OCI-LY7 (cell line): ENCODE measurements at regions not wholly inside any gene's neighbourhood (a gene's known extent, or its start where the extent isn't known, plus 50 kb on each side); places are given as distances from the start of the nearest gene placed in this dataset.

Experiments used
- BruUV-seq: library from RNA; stranded (reverse); fragments of 400-500 nt; replicated peaks from 2 replicates; lab custom pipeline; 2021; lab: Mats Ljungman, UMichigan
- CTCF ChIA-PET: fragments of 300-600 bp; sonication (Branson Sonifier 250); formaldehyde crosslinking; loops from one replicate; lab custom pipeline; 2022; ENCODE audit warnings: antibody characterized with exemption; ENCODE audit not compliant: unreplicated experiment; lab: Charles Lee
- POLR2A ChIA-PET: fragments of 300-600 bp; sonication (Branson Sonifier 250); formaldehyde crosslinking; loops from one replicate; lab custom pipeline; 2022; ENCODE audit warnings: antibody characterized with exemption; lab: Charles Lee
- DNase-seq: peaks from one replicate; pipeline ENCODE4 v3.0.0-alpha.2; 2015; ENCODE audit warnings: low spot score
- H2AFZ ChIP-seq: fragments of 200-600 bp; sonication (generic), shearing (Covaris generic); 2 replicates; pipeline ENCODE4 v1.6.1; 2014; ENCODE audit warnings: mild to moderate bottlenecking, antibody characterized with exemption, low read length, moderate library complexity
- H3K27ac ChIP-seq: fragments of 200-600 bp; sonication (generic); 2 replicates; pipeline ENCODE4 v1.5.1; 2014; ENCODE audit warnings: mixed run types, low read depth, mild to moderate bottlenecking, moderate library complexity, low read length, inconsistent platforms; ENCODE audit not compliant: poor library complexity, severe bottlenecking
- H3K36me3 ChIP-seq: fragments of 200-600 bp; sonication (generic); 2 replicates; pipeline ENCODE4 v1.6.1; 2014; ENCODE audit warnings: mild to moderate bottlenecking, antibody characterized with exemption, low read length, moderate library complexity, mixed read lengths; ENCODE audit not compliant: insufficient read depth
- H3K4me1 ChIP-seq: fragments of 200-600 bp; sonication (generic); 2 replicates; pipeline ENCODE4 v1.5.1; 2014; ENCODE audit warnings: mild to moderate bottlenecking, low read length; ENCODE audit not compliant: insufficient read depth, poor library complexity, severe bottlenecking
- H3K4me2 ChIP-seq: fragments of 200-600 bp; sonication (generic); 2 replicates; pipeline ENCODE4 v1.6.1; 2014; ENCODE audit warnings: mild to moderate bottlenecking, low read length
- H3K4me3 ChIP-seq: fragments of 200-600 bp; sonication (generic); 2 replicates; pipeline ENCODE4 v1.5.1; 2014; ENCODE audit warnings: mild to moderate bottlenecking, low read depth, low read length; ENCODE audit not compliant: poor library complexity, severe bottlenecking
- H3K79me2 ChIP-seq: fragments of 200-600 bp; sonication (generic); 2 replicates; pipeline ENCODE4 v1.6.1; 2016; ENCODE audit warnings: low read depth, mild to moderate bottlenecking, low read length, moderate library complexity, mixed read lengths; ENCODE audit not compliant: insufficient read depth
- H3K9me2 ChIP-seq: fragments of 200-600 bp; sonication (generic); 2 replicates; pipeline ENCODE4 v1.6.1; 2016; ENCODE audit warnings: mild to moderate bottlenecking, low read length, mixed read lengths; ENCODE audit not compliant: insufficient read depth
- H3K9me3 ChIP-seq: fragments of 200-600 bp; sonication (generic); 2 replicates; pipeline ENCODE4 v1.6.1; 2014; ENCODE audit warnings: mild to moderate bottlenecking, mixed run types, low read length, mixed read lengths
- H4K20me1 ChIP-seq: fragments of 200-600 bp; sonication (generic); 2 replicates; pipeline ENCODE4 v1.6.1; 2014; ENCODE audit warnings: mild to moderate bottlenecking, antibody characterized with exemption, low read length, moderate library complexity, mixed read lengths; ENCODE audit not compliant: insufficient read depth
- EZH2phosphoT487 ChIP-seq: fragments of 200-600 bp; sonication (generic); IDR thresholded peaks from 2 replicates; pipeline ENCODE4 v1.6.1; 2018; ENCODE audit warnings: low read depth, borderline replicate concordance, mild to moderate bottlenecking, mixed run types, antibody characterized with exemption, low read length, moderate library complexity, mixed read lengths
- intact Hi-C: fragments of 100-400 bp; cut with micrococcal nuclease; formaldehyde crosslinking; loops from one replicate; pipeline ENCODE4 v1.10.0; 2022; ENCODE audit not compliant: unreplicated experiment
- TF ChIP-seq, protein P1 (sequence below): fragments of 200-600 bp; sonication (generic); conservative IDR thresholded peaks from 2 replicates; pipeline ENCODE4 v1.5.1; 2014; ENCODE audit warnings: mild to moderate bottlenecking, antibody characterized with exemption, low read length, moderate library complexity, mixed read lengths

DNA sequence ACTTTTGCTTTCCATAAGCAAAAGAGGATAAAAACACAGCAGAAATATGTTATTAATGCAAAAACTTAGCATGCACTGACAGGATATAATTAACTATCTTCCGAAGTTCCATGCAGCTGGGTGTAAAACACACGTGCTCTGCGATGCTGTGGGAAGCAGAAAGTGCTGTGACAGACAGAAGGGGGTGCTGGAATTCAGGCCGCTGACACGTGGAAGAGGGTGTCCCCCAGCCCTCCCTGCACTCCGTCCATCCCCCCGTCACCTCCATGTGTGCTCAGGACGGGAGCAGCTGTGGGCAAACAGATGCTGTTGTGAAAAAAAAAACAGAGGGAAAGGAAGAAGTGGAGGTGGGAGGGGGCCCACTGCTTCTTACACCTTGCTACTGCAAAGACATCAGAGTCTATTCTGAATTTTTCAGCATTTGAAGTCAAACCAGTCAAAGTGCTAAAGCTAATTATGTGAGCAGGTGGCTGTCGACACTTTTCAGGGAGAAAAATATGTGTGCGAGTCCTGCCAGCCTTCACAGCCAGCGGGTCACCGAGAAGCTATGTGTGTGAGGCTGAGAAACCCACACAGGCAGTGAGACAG is 175.9 kb upstream of the AFDN start:
- TF ChIP-seq, protein P1, sequence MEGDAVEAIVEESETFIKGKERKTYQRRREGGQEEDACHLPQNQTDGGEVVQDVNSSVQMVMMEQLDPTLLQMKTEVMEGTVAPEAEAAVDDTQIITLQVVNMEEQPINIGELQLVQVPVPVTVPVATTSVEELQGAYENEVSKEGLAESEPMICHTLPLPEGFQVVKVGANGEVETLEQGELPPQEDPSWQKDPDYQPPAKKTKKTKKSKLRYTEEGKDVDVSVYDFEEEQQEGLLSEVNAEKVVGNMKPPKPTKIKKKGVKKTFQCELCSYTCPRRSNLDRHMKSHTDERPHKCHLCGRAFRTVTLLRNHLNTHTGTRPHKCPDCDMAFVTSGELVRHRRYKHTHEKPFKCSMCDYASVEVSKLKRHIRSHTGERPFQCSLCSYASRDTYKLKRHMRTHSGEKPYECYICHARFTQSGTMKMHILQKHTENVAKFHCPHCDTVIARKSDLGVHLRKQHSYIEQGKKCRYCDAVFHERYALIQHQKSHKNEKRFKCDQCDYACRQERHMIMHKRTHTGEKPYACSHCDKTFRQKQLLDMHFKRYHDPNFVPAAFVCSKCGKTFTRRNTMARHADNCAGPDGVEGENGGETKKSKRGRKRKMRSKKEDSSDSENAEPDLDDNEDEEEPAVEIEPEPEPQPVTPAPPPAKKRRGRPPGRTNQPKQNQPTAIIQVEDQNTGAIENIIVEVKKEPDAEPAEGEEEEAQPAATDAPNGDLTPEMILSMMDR, result no peak
- no peak for TF ChIP-seq EZH2phosphoT487
- Histone ChIP-seq H3K9me2 (no peaks in the 10 kb centered on the region), H4K20me1 (no peaks in the 10 kb centered on the region), H2AFZ (no peak overlapping the region), H3K4me1 (no peaks in the 10 kb centered on the region), H3K4me2 (no peak overlapping the region), H3K36me3 (no peaks in the 10 kb centered on the region), H3K4me3 (no peak overlapping the region), H3K9me3 (peaks cover 7% of the 10 kb centered on the region; the same call in 1 of the 2 replicates), H3K27ac (no peak overlapping the region), H3K79me2 (no peaks in the 10 kb centered on the region)
- intact Hi-C loops, result no loop called here
- CTCF ChIA-PET, result no interaction called here
- POLR2A ChIA-PET, result interaction anchor here (0.5 kb wide), 2 partner anchors 49 to 125 kb away, joined by 3 read pairs; no protein-coding TSS in a partner anchor
- no TSS peak for BruUV-seq
- no peak for DNase-seq

DNA sequence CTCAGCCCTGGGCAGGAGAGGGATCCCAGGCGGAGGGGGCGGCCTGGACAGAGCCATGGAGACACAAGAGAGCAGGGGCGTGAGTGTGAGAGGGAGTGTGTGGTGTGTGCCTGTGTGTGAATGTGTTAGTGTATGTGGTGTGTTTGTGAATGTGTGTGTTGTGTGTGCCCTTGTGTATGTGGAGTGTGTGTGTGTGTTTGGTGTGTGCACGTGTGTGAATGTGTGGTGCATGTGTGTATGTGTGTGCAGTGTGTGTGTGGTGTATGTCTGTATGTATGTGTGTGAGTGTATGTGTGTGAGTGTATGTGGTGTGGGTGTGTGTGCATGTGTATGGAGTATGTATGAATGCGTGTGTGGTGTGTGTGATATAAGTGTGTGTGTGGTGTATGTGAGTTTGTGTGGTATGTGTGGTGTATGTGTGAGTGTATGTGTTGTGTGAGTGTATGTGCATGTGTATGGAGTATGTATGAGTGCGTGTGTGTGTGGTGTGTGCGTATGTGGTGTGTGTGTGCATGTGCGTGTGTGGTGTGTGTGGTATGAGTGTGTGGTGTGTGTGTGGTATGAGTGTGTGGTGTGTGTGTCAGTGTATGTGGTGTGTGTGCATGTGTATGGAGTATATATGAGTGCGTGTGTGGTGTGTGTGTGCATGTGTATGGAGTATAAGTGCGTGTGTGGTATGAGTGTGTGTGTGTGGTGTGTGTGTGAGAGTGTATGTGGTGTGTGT is 175.2 kb upstream of the AFDN start:
- Histone ChIP-seq H3K9me3 (peaks cover 7% of the 10 kb centered on the region; the same call in 1 of the 2 replicates), H3K36me3 (no peaks in the 10 kb centered on the region), H3K4me2 (no peak overlapping the region), H2AFZ (no peak overlapping the region), H4K20me1 (no peaks in the 10 kb centered on the region), H3K9me2 (no peaks in the 10 kb centered on the region), H3K27ac (no peak overlapping the region), H3K4me3 (no peak overlapping the region), H3K79me2 (no peaks in the 10 kb centered on the region), H3K4me1 (no peaks in the 10 kb centered on the region)
- intact Hi-C loops, result no loop called here
- no peak for DNase-seq
- POLR2A ChIA-PET, result interaction anchor here (0.5 kb wide), 1 partner anchor 125 kb away, joined by 3 read pairs; no protein-coding TSS in a partner anchor
- CTCF ChIA-PET, result no interaction called here
- BruUV-seq, result no TSS peak
- no peak for TF ChIP-seq EZH2phosphoT487
- TF ChIP-seq, protein P1, result no peak
